Subcutaneous abdominal adipose tissue (tissue), 5 donors: ENCODE measurements at regions not wholly inside any gene's neighbourhood (a gene's known extent, or its start where the extent isn't known, plus 50 kb on each side); places are given as distances from the start of the nearest gene placed in this dataset.
A peak's percentile ranks its signal among the peaks of the same experiment; 100 is the strongest.

Experiments
- H3K27ac ChIP-seq: one replicate; pipeline ENCODE4 v1.7.0; 2013; ENCODE audit warnings: low read depth, mild to moderate bottlenecking, inconsistent platforms, low read length, moderate library complexity
- H3K27me3 ChIP-seq, 5 donors: one replicate each; pipeline ENCODE4 v1.7.0; 2013; ENCODE audit warnings: low read length in 5 of 5, inconsistent platforms in 1 of 5; ENCODE audit not compliant: control insufficient read depth in 5 of 5, insufficient read depth in 4 of 5
- H3K36me3 ChIP-seq, 5 donors: one replicate each; pipeline ENCODE4 v1.7.0; 2013; ENCODE audit warnings: low read length in 5 of 5; ENCODE audit not compliant: control insufficient read depth in 5 of 5, insufficient read depth in 5 of 5
- H3K4me1 ChIP-seq, 5 donors: one replicate each; pipeline ENCODE4 v1.7.0; 2013; ENCODE audit warnings: low read length in 5 of 5, mild to moderate bottlenecking in 3 of 5, moderate library complexity in 1 of 5; ENCODE audit not compliant: control insufficient read depth in 5 of 5, insufficient read depth in 5 of 5
- H3K4me3 ChIP-seq, 5 donors: one replicate each; pipeline ENCODE4 v1.7.0; 2013; ENCODE audit warnings: low read length in 5 of 5, low read depth in 1 of 5
- H3K9ac ChIP-seq, 5 donors: one replicate each; pipeline ENCODE4 v1.7.0; 2013; ENCODE audit warnings: low read length in 5 of 5, mild to moderate bottlenecking in 4 of 5, moderate library complexity in 3 of 5
- H3K9me3 ChIP-seq, 5 donors: one replicate each; pipeline ENCODE4 v1.7.0; 2013; ENCODE audit warnings: low read length in 5 of 5; ENCODE audit not compliant: control insufficient read depth in 5 of 5
- donor health status: healthy.
- donor health status: healthy.
- donor health status: healthy.
- donor health status: healthy.
- donor health status: healthy.

GRCh38 chr5:125470280-125470902 lies 724.0 kb upstream of the ZNF608 start:
- H3K4me1 ChIP-seq: no peaks in the 10 kb centered on the region
- H3K9me3 ChIP-seq: no peaks in the 10 kb centered on the region
- H3K9ac ChIP-seq: no peak overlapping the region
- no peak overlapping the region for H3K4me3 ChIP-seq
- H3K27me3 ChIP-seq: no peaks in the 10 kb centered on the region
- H3K36me3 ChIP-seq: no peaks in the 10 kb centered on the region
- no peak overlapping the region for H3K27ac ChIP-seq

GRCh38 chr5:125476901-125477585 lies 730.6 kb upstream of the ZNF608 start:
- no peaks in the 10 kb centered on the region for H3K9me3 ChIP-seq
- no peaks in the 10 kb centered on the region for H3K27me3 ChIP-seq
- no peaks in the 10 kb centered on the region for H3K36me3 ChIP-seq
- H3K27ac ChIP-seq: no peak overlapping the region
- H3K4me1 ChIP-seq: no peaks in the 10 kb centered on the region
- no peak overlapping the region for H3K4me3 ChIP-seq
- H3K9ac ChIP-seq: no peak overlapping the region

GRCh38 chr5:125477586-125477975 lies 731.1 kb upstream of the ZNF608 start:
- no peak overlapping the region for H3K4me3 ChIP-seq
- no peaks in the 10 kb centered on the region for H3K9me3 ChIP-seq
- no peaks in the 10 kb centered on the region for H3K27me3 ChIP-seq
- no peaks in the 10 kb centered on the region for H3K4me1 ChIP-seq
- no peak overlapping the region for H3K27ac ChIP-seq
- no peak overlapping the region for H3K9ac ChIP-seq
- no peaks in the 10 kb centered on the region for H3K36me3 ChIP-seq

DNA sequence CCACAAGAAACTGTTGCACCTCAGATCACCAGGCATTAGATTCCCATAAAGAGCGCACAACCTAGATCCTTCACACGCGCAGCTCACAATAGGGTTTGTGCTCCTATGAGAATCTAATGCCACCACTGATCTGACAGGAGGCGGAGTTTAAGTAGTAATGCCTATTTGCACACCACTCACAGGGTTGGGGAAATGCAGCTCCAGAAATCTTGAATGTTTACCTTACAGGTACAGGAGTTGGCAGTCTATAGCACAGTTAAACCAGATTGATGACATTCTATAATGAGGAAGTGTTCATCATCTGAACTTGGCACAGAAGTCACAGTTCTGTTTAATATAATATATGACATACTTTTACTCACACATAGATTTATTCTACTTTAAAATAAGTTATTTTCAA lies 732.2 kb upstream of the ZNF608 start:
- no peaks in the 10 kb centered on the region for H3K27me3 ChIP-seq
- no peak overlapping the region for H3K27ac ChIP-seq
- no peaks in the 10 kb centered on the region for H3K4me1 ChIP-seq
- H3K9me3 ChIP-seq: no peaks in the 10 kb centered on the region
- no peaks in the 10 kb centered on the region for H3K36me3 ChIP-seq
- no peak overlapping the region for H3K9ac ChIP-seq
- no peak overlapping the region for H3K4me3 ChIP-seq

DNA sequence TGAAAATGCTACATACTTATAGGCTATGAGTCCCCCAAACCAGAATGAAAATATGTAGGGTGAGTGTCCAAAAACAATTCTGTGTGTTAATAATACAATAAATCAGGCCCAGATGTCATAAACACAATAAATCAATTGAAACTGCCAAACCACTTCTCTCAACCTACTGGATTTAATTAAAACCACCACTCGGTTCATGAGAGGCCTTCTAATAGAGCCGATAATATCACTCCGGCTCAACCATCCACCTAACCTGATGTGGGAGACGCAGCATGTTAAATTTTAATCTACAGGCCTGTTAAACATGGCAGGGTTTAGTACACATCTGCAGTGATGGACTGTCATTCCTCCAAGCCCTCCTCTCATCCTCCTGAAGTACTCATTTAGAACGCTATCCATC lies 734.5 kb upstream of the ZNF608 start:
- Histone ChIP-seq H3K27me3 (no peaks in the 10 kb centered on the region), H3K27ac (no peak overlapping the region), H3K4me1 (peaks cover 0 to 16% (median 12%) of the 10 kb centered on the region in 5 donors), H3K4me3 (no peak overlapping the region), H3K9me3 (no peaks in the 10 kb centered on the region), H3K9ac (no peak overlapping the region), H3K36me3 (no peaks in the 10 kb centered on the region)

GRCh38 chr5:125481506-125482465 lies 735.3 kb upstream of the ZNF608 start:
- Histone ChIP-seq H3K9ac (no peak overlapping the region), H3K9me3 (no peaks in the 10 kb centered on the region), H3K27ac (no peak overlapping the region), H3K36me3 (no peaks in the 10 kb centered on the region), H3K4me1 (peaks cover 0 to 18% (median 12%) of the 10 kb centered on the region in 5 donors), H3K27me3 (no peaks in the 10 kb centered on the region), H3K4me3 (no peak overlapping the region)

DNA sequence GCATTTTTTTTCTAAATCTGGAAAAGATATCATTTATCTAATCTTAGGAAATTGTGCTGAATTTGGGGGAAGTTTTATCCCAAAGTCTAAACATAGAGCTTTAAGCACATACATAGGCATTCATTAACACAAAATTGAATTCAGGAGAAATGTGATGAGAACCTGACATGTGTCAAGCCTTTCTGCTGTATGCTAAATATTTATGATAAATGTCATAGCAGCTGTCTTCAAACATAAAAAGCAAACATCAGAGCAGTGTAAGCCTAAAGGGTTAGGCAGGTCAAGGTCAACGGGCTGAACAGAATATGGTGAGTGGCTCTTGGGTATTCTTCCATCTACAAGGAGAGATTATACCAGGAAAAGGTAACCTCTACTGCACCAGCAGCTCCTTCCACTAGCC lies 737.2 kb upstream of the ZNF608 start:
- Histone ChIP-seq H3K4me1 (peaks cover 0 to 18% (median 12%) of the 10 kb centered on the region in 5 donors), H3K36me3 (no peaks in the 10 kb centered on the region), H3K4me3 (no peak overlapping the region), H3K27ac (no peak overlapping the region), H3K9ac (no peak overlapping the region), H3K9me3 (no peaks in the 10 kb centered on the region), H3K27me3 (no peaks in the 10 kb centered on the region)

GRCh38 chr5:125484272-125484741 lies 737.9 kb upstream of the ZNF608 start:
- Histone ChIP-seq H3K4me3 (peak overlapping the region in 3 of 5 donors; percentile 24 to 44 (median 38)), H3K27ac (no peak overlapping the region)

DNA sequence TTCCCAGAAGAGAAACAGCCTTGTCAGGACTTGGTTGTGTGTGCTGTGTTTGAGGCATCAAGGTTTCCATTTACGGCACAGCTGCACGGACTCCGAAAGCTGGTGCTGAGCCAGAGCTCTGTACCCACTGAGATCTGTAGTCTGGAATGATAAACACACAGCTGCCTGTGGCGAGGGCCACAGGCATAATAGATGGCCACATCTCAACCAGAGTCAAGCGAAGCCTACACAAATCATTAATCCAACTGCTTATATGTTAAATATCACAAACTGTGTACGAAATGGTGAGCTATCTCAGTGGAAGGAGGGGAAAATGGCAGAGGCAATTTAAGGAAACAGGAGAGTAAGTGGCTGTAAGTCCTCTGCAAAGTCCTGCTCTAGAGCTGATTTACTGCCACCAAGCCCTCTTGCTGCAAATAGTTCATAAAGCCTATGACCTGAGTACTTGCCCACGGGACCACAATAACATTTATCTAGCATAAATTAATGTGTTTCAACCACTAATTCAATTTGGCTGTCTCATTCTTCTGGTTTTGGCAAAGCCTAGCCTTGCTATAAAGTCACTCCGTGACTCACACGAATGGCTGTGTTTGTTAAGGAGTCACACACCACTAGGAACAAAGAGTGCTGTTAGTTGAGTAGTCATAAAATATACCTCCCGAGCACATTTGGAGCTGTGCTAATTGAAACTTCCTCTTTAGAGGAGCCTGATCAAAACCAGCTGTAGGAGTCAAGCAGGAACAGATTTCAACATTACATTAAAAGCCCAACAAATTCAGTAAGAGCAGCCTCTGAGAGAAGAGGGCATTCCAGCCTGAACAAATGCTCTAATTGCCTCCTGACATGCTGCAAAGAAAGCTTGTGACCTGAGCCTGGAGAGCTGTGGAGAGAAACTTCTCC lies 738.6 kb upstream of the ZNF608 start:
- Histone ChIP-seq H3K27me3 (no peaks in the 10 kb centered on the region), H3K9ac (no peak overlapping the region), H3K9me3 (no peaks in the 10 kb centered on the region), H3K4me1 (peaks cover 0 to 18% (median 12%) of the 10 kb centered on the region in 5 donors), H3K4me3 (peak overlapping the region in 3 of 5 donors; percentile 24 to 44 (median 38)), H3K36me3 (no peaks in the 10 kb centered on the region), H3K27ac (no peak overlapping the region)

More at GRCh38 chr5:125484272-125484741, 737.9 kb upstream of the ZNF608 start:
- Histone ChIP-seq H3K9ac (no peak overlapping the region), H3K9me3 (no peaks in the 10 kb centered on the region), H3K36me3 (no peaks in the 10 kb centered on the region), H3K4me1 (peaks cover 0 to 18% (median 12%) of the 10 kb centered on the region in 5 donors), H3K27me3 (no peaks in the 10 kb centered on the region)
